ENCODE measurements at regions not wholly inside any gene's neighbourhood (a gene's known extent, or its start where the extent isn't known, plus 50 kb on each side); places are given as distances from the start of the nearest gene placed in this dataset.

DNA sequence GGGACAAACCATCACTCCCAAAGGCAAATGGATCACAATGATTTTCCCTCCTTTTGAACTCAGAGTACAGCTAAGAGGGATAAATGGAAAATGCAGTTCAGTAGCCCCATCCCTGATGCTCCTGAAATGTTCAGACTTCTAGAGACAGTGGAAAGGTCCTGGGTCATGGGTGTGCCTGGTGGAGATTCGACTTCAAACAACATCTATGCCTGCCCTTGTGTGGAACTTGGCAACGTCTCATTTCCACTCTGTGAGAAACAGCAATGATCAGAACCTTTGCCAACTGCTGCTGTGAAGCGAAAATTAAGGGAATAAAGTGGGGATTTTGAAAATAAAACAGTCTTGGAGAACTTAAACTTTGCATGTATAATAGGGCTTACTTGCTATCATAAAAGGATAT, 778.1 kb downstream of the SEMA5A start:
- 20% methylated on average over 3 of the region's 3 CpGs for WGBS (ENCODE audit: low lambda C conversion rate)
- H2AFZ ChIP-seq (ENCODE audit: low read depth) = no peak overlapping the region
- POLR2A ChIA-PET = no interaction called here
- DNase-seq = no peak
- TF ChIP-seq NFIC (IDR thresholded peaks at IDR 0.05; ENCODE audit: borderline replicate concordance) (no peak), FOXJ3 (CRISPR knock-in tag; IDR thresholded peaks at IDR 0.05) (no peak), TAF1 (IDR thresholded peaks at IDR 0.05; ENCODE audit: borderline replicate concordance, low read depth, low read length) (no peak), RCOR1 (IDR thresholded peaks at IDR 0.05; ENCODE audit: low read length) (no peak), FOXM1 (IDR thresholded peaks at IDR 0.05; ENCODE audit: low read depth) (no peak), SMC3 (IDR thresholded peaks at IDR 0.05; ENCODE audit: low read depth, low read length) (no peak), RXRA (IDR thresholded peaks at IDR 0.05; ENCODE audit: borderline replicate concordance, low read depth) (no peak), EP300 (IDR thresholded peaks at IDR 0.05; ENCODE audit: borderline replicate concordance in 1 of 2, low read depth in 1 of 2, low read length in 1 of 2) (no peak), GABPA (IDR thresholded peaks at IDR 0.05; ENCODE audit: low read depth) (no peak), USF2 (IDR thresholded peaks at IDR 0.05; ENCODE audit: borderline replicate concordance, low read depth, low read length) (no peak), MXI1 (IDR thresholded peaks at IDR 0.05; ENCODE audit: low read depth, low read length) (no peak), ELF1 (IDR thresholded peaks at IDR 0.05) (no peak), MAX (IDR thresholded peaks at IDR 0.05; ENCODE audit: low read depth) (no peak), TCF12 (IDR thresholded peaks at IDR 0.05) (no peak), FOSL2 (IDR thresholded peaks at IDR 0.05; ENCODE audit: borderline replicate concordance, low read depth) (no peak)
- TF ChIP-seq, protein P1, sequence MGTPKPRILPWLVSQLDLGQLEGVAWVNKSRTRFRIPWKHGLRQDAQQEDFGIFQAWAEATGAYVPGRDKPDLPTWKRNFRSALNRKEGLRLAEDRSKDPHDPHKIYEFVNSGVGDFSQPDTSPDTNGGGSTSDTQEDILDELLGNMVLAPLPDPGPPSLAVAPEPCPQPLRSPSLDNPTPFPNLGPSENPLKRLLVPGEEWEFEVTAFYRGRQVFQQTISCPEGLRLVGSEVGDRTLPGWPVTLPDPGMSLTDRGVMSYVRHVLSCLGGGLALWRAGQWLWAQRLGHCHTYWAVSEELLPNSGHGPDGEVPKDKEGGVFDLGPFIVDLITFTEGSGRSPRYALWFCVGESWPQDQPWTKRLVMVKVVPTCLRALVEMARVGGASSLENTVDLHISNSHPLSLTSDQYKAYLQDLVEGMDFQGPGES (IDR thresholded peaks at IDR 0.05; ENCODE audit: low read depth, low read length) = no peak
- TF ChIP-seq, protein P2, sequence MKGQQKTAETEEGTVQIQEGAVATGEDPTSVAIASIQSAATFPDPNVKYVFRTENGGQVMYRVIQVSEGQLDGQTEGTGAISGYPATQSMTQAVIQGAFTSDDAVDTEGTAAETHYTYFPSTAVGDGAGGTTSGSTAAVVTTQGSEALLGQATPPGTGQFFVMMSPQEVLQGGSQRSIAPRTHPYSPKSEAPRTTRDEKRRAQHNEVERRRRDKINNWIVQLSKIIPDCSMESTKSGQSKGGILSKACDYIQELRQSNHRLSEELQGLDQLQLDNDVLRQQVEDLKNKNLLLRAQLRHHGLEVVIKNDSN (IDR thresholded peaks at IDR 0.05; ENCODE audit: borderline replicate concordance, low read depth) = no peak
- no peaks in the 10 kb centered on the region for H3K36me3 ChIP-seq (replicated peaks in 1 of 2; ENCODE audit: control insufficient read depth in 1 of 2, insufficient read depth in 2 of 2, low read length in 1 of 2)
- no peaks in the 10 kb centered on the region; a peak in 1 of 4 replicates for H3K4me1 ChIP-seq (ENCODE audit: control insufficient read depth in 1 of 2, insufficient read depth in 2 of 2, low read depth in 1 of 2, low read length in 1 of 2)
- no peak overlapping the region for H3K9ac ChIP-seq
- no peaks in the 10 kb centered on the region for H3K27me3 ChIP-seq (ENCODE audit: insufficient read depth)
- H3K79me2 ChIP-seq (ENCODE audit: insufficient read depth) = no peaks in the 10 kb centered on the region
- CTCF ChIA-PET = no interaction called here
- H3F3A ChIP-seq (replicated peaks; ENCODE audit: insufficient read depth) = no peaks in the 10 kb centered on the region
- H4K20me1 ChIP-seq (ENCODE audit: insufficient read depth) = no peaks in the 10 kb centered on the region
- no peak overlapping the region for H3K4me3 ChIP-seq (ENCODE audit: low read depth in 2 of 2, low read length in 1 of 2)
- H3K27ac ChIP-seq (ENCODE audit: low read depth in 2 of 2, low read length in 1 of 2) = no peak overlapping the region
- no peaks in the 10 kb centered on the region for H3K9me2 ChIP-seq
- no peaks in the 10 kb centered on the region for H3K9me3 ChIP-seq
- no peak overlapping the region for H3K4me2 ChIP-seq

- 65% methylated on average over 3 of the region's 3 CpGs for WGBS (ENCODE audit: low lambda C conversion rate)
- Histone ChIP-seq H3K9me2 (no peaks in the 10 kb centered on the region), H3K4me3 (ENCODE audit: low read depth in 2 of 2, low read length in 1 of 2) (no peak overlapping the region), H3K4me1 (ENCODE audit: control insufficient read depth in 1 of 2, insufficient read depth in 2 of 2, low read depth in 1 of 2, low read length in 1 of 2) (no peaks in the 10 kb centered on the region; a peak in 1 of 4 replicates), H3K79me2 (ENCODE audit: insufficient read depth) (no peaks in the 10 kb centered on the region), H3K9me3 (no peaks in the 10 kb centered on the region), H3K4me2 (no peak overlapping the region), H3K36me3 (replicated peaks in 1 of 2; ENCODE audit: control insufficient read depth in 1 of 2, insufficient read depth in 2 of 2, low read length in 1 of 2) (no peaks in the 10 kb centered on the region), H3K27me3 (ENCODE audit: insufficient read depth) (no peaks in the 10 kb centered on the region), H3F3A (replicated peaks; ENCODE audit: insufficient read depth) (no peaks in the 10 kb centered on the region), H3K27ac (ENCODE audit: low read depth in 2 of 2, low read length in 1 of 2) (no peak overlapping the region), H3K9ac (no peak overlapping the region), H2AFZ (ENCODE audit: low read depth) (no peak overlapping the region), H4K20me1 (ENCODE audit: insufficient read depth) (no peaks in the 10 kb centered on the region)
- no peak for DNase-seq
- ChIA-PET CTCF (no interaction called here), POLR2A (no interaction called here)
- TF ChIP-seq FOSL2 (IDR thresholded peaks at IDR 0.05; ENCODE audit: borderline replicate concordance, low read depth) (no peak), NRF1 (IDR thresholded peaks at IDR 0.05; ENCODE audit: low read depth, low read length) (no peak), JUND (IDR thresholded peaks at IDR 0.05) (no peak), PBX3 (IDR thresholded peaks at IDR 0.05) (no peak), USF2 (IDR thresholded peaks at IDR 0.05; ENCODE audit: borderline replicate concordance, low read depth, low read length) (no peak), RAD21 (IDR thresholded peaks at IDR 0.05; ENCODE audit: low read length) (no peak), YY1 (IDR thresholded peaks at IDR 0.05; ENCODE audit: low read depth) (no peak), MXI1 (IDR thresholded peaks at IDR 0.05; ENCODE audit: low read depth, low read length) (no peak), SMC3 (IDR thresholded peaks at IDR 0.05; ENCODE audit: low read depth, low read length) (no peak), TCF12 (IDR thresholded peaks at IDR 0.05) (no peak), ELF1 (IDR thresholded peaks at IDR 0.05) (no peak)
- TF ChIP-seq, protein P2 (IDR thresholded peaks at IDR 0.05; ENCODE audit: borderline replicate concordance, low read depth) = no peak
These were observed 776.2 kb downstream of the SEMA5A start for GRCh38 chr5:8769631-8770030.

All from SK-N-SH (cell line).